Transverse colon (tissue), 3 donors: ENCODE measurements at regions not wholly inside any gene's neighbourhood (a gene's known extent, or its start where the extent isn't known, plus 50 kb on each side); places are given as distances from the start of the nearest gene placed in this dataset.

Experiments used
- CTCF ChIP-seq, 5 experiments: fragments of 200-600 bp in 3 of 5; fragments of 450-650 bp in 2 of 5; sonication (generic) in 3 of 5; IDR thresholded peaks; 1 replicate in 2 of 5; 2 replicates in 3 of 5; pipeline ENCODE4 v1.5.1; 2016 to 2017; ENCODE audit warnings: antibody characterized with exemption in 5 of 5, inconsistent platforms in 3 of 5, mild to moderate bottlenecking in 2 of 5, moderate library complexity in 1 of 5
- POLR2A ChIP-seq: fragments of 450-650 bp; IDR thresholded peaks from one replicate; pipeline ENCODE4 v1.6.1; 2016; ENCODE audit warnings: antibody characterized with exemption, mild to moderate bottlenecking, moderate library complexity

GRCh38 chr14:40317690-40318089 is 885.5 kb upstream of the FBXO33 start:
- no peak for TF ChIP-seq CTCF (IDR thresholded peaks at IDR 0.05)
- TF ChIP-seq POLR2A, result no peak
